ENCODE measurements at regions not wholly inside any gene's neighbourhood (a gene's known extent, or its start where the extent isn't known, plus 50 kb on each side); places are given as distances from the start of the nearest gene placed in this dataset.
"Not testable (repeated sequence)": the region's sequence is repeated elsewhere in the genome, so short reads cannot be mapped to it uniquely, and the experiment has no call there.

- no peak for TF ChIP-seq ZNF654 (tag by site-specific recombination; IDR thresholded peaks at IDR 0.05; ENCODE audit: low read depth)
- no peak for TF ChIP-seq ZSCAN30 (tag by site-specific recombination; IDR thresholded peaks at IDR 0.05)
- TF ChIP-seq ZNF843 (tag by site-specific recombination; IDR thresholded peaks at IDR 0.05) = no peak
- no peak for TF ChIP-seq ZBTB11 (tag by site-specific recombination; conservative IDR thresholded peaks at IDR 0.05; ENCODE audit: low read depth)
- no peak for TF ChIP-seq ZBTB44 (tag by site-specific recombination; IDR thresholded peaks at IDR 0.05)
- Histone ChIP-seq H3K27ac (ENCODE audit: extremely low read depth, low read depth, low read length) (no peak overlapping the region), H3K9me3 (ENCODE audit: control insufficient read depth, insufficient read depth, low read depth, low read length) (no peaks in the 10 kb centered on the region), H3K4me3 (ENCODE audit: low read depth, low read length) (no peak overlapping the region), H3K4me1 (ENCODE audit: control insufficient read depth, insufficient read depth, low read length) (no peaks in the 10 kb centered on the region), H3K36me3 (ENCODE audit: control insufficient read depth in 2 of 2, insufficient read depth in 1 of 2, low read length in 2 of 2) (no peaks in the 10 kb centered on the region)
- CTCF ChIA-PET = no interaction called here
- POLR2A ChIA-PET = no interaction called here
Observed at GRCh38 chr2:222362336-222362735, 62.0 kb upstream of the SGPP2 start.

GRCh38 chr2:222364285-222364895 is 60.0 kb upstream of the SGPP2 start:
- TF ChIP-seq ZNF639 (tag by site-specific recombination; IDR thresholded peaks at IDR 0.05) (no peak), ZNF600 (tag by site-specific recombination; IDR thresholded peaks at IDR 0.05) (no peak), ZNF10 (tag by site-specific recombination; IDR thresholded peaks at IDR 0.05) (no peak), ZNF23 (tag by site-specific recombination; IDR thresholded peaks at IDR 0.05; ENCODE audit: borderline replicate concordance) (no peak), ZNF239 (tag by site-specific recombination; IDR thresholded peaks at IDR 0.05) (no peak), ZNF133 (tag by site-specific recombination; IDR thresholded peaks at IDR 0.05) (no peak), ZNF175 (tag by site-specific recombination; IDR thresholded peaks at IDR 0.05) (no peak), ZNF26 (tag by site-specific recombination; IDR thresholded peaks at IDR 0.05) (no peak), ZNF555 (tag by site-specific recombination; conservative IDR thresholded peaks at IDR 0.05) (no peak), ZNF132 (tag by site-specific recombination; IDR thresholded peaks at IDR 0.05; ENCODE audit: borderline replicate concordance) (no peak), ZNF610 (tag by site-specific recombination; IDR thresholded peaks at IDR 0.05; ENCODE audit: borderline replicate concordance) (no peak), ZNF292 (tag by site-specific recombination; IDR thresholded peaks at IDR 0.05; ENCODE audit: borderline replicate concordance, low read depth) (no peak), ZFP37 (tag by site-specific recombination; IDR thresholded peaks at IDR 0.05) (no peak), ZNF548 (tag by site-specific recombination; IDR thresholded peaks at IDR 0.05) (no peak), ZNF324 (tag by site-specific recombination; IDR thresholded peaks at IDR 0.05) (no peak), SCRT1 (tag by site-specific recombination; IDR thresholded peaks at IDR 0.05; ENCODE audit: borderline replicate concordance) (no peak), ZNF394 (tag by site-specific recombination; IDR thresholded peaks at IDR 0.05; ENCODE audit: borderline replicate concordance) (no peak), ZNF785 (tag by site-specific recombination; IDR thresholded peaks at IDR 0.05) (no peak), ZBTB21 (tag by site-specific recombination; IDR thresholded peaks at IDR 0.05) (no peak)
- Histone ChIP-seq H3K36me3 (ENCODE audit: control insufficient read depth in 2 of 2, insufficient read depth in 1 of 2, low read length in 2 of 2) (no peaks in the 10 kb centered on the region), H3K9me3 (ENCODE audit: control insufficient read depth, insufficient read depth, low read depth, low read length) (no peaks in the 10 kb centered on the region), H3K27ac (ENCODE audit: extremely low read depth, low read depth, low read length) (no peak overlapping the region), H3K4me1 (ENCODE audit: control insufficient read depth, insufficient read depth, low read length) (no peaks in the 10 kb centered on the region), H3K4me3 (ENCODE audit: low read depth, low read length) (no peak overlapping the region)
- ChIA-PET POLR2A (no interaction called here), CTCF (no interaction called here)

- POLR2A ChIA-PET; H3K9me3 ChIP-seq (ENCODE audit: control insufficient read depth, insufficient read depth, low read depth, low read length); H3K4me3 ChIP-seq (ENCODE audit: low read depth, low read length); H3K27ac ChIP-seq (ENCODE audit: extremely low read depth, low read depth, low read length); CTCF ChIA-PET; H3K36me3 ChIP-seq (ENCODE audit: control insufficient read depth in 2 of 2, insufficient read depth in 1 of 2, low read length in 2 of 2); H3K4me1 ChIP-seq (ENCODE audit: control insufficient read depth, insufficient read depth, low read length): not testable (repeated sequence)
Observed at GRCh38 chr2:222368280-222368679, 56.1 kb upstream of the SGPP2 start.

All from HEK293 (cell line).